Motor neuron (in vitro differentiated cells): ENCODE measurements at regions not wholly inside any gene's neighbourhood (a gene's known extent, or its start where the extent isn't known, plus 50 kb on each side); places are given as distances from the start of the nearest gene placed in this dataset.

Source experiments
- ATAC-seq, 8 experiments: fragments of 200-7000 bp; cut with Tn5 transposase; replicated peaks in 6 of 8; 2 replicates each; pipeline ENCODE4 v1.8.0; 2021; ENCODE audit warnings: mild to moderate bottlenecking in 8 of 8, moderate library complexity in 8 of 8
- H3K27ac ChIP-seq, 2 donors: fragments of 250-450 bp; sonication (Bioruptor Pico); 2 replicates each; pipeline ENCODE4 v1.9.0; 2021; ENCODE audit warnings: antibody characterized with exemption in 2 of 2, mild to moderate bottlenecking in 2 of 2, moderate library complexity in 1 of 2
- H3K4me1 ChIP-seq, 2 donors: fragments of 250-450 bp; sonication (Bioruptor Pico); replicated peaks in 1 of 2; 2 replicates each; pipeline ENCODE4 v1.6.1; 2021; ENCODE audit warnings: antibody characterized with exemption in 2 of 2, mild to moderate bottlenecking in 2 of 2, moderate library complexity in 1 of 2
- H3K4me3 ChIP-seq, 5 donors: fragments of 250-450 bp; sonication (Bioruptor Pico); 2 replicates each; pipeline ENCODE4 v1.9.0; 2021; ENCODE audit warnings: antibody characterized with exemption in 5 of 5, mild to moderate bottlenecking in 5 of 5, moderate library complexity in 4 of 5
- WGBS, 10 experiments: fragments of 450-650 bp; shearing (Covaris generic); methylation state at CpG; one replicate each; pipeline ENCODE4 v1.0.0; 2022; 5-methylcytosine and 5-hydroxymethylcytosine counted together
- in situ Hi-C, 9 experiments: fragments of 400-800 bp; cut with MboI; loops; one replicate each; pipeline ENCODE4 v1.15.0; 2021; ENCODE audit warnings: low sequenced_read_pairs in 9 of 9, low pct_unique_long_range_greater_than_20kb in 2 of 9; ENCODE audit not compliant: unreplicated experiment in 9 of 9

- Histone ChIP-seq H3K27ac (peak overlapping the region in 1 of 2 donors; percentile 68), H3K4me1 (peaks cover 17 to 19% of the 10 kb centered on the region in 2 donors), H3K4me3 (no peak overlapping the region)
- ATAC-seq: peak in 5 of 8 experiments; percentile 50 to 79 (median 64)
- WGBS, 10 experiments: 6 to 40% (median 34%) methylated on average over 1 to 4 of the region's 4 CpGs; no CpG with 5 or more reads in 7 of the 10 experiments
- in situ Hi-C loops: loop anchor here in 1 of 9 experiments (25.0 kb wide), 1 partner anchor 436 kb away; no protein-coding TSS in a partner anchor
Measured at GRCh38 chr1:178973652-178974101, 52.0 kb upstream of the FAM20B start.
